CD4-positive, alpha-beta T cell treated with Interleukin-12 subunit alpha and Interleukin-12 subunit beta, for 1 hour (primary cell): ENCODE measurements at regions not wholly inside any gene's neighbourhood (a gene's known extent, or its start where the extent isn't known, plus 50 kb on each side); places are given as distances from the start of the nearest gene placed in this dataset.

ENCODE experiments used
- DNase-seq: peaks from one replicate; pipeline ENCODE4 v3.0.0-alpha.2; 2020

DNA sequence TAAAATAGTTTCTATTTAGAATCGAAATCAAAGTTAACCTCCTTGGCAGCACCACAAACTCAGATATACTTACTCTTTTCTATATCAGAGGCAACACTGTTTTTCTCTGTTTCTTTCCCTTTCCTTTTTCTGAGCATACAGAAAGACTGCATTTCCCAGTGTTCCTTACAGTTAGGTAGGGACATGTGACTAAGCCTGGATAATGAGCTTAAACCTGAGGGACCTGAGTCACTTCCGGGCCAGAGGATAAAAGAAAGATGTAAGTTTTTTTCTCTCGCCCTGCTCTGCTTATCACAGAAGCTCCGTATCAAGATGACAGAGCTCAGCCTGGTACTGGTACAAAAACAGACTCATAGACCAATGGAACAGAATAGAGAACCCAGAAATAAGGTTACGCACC lies 531.9 kb downstream of the KLF12 start:
- DNase-seq = peak; percentile 3

- no peak for DNase-seq
Measured at GRCh38 chr13:73601708-73602107, 532.5 kb downstream of the KLF12 start.

DNA sequence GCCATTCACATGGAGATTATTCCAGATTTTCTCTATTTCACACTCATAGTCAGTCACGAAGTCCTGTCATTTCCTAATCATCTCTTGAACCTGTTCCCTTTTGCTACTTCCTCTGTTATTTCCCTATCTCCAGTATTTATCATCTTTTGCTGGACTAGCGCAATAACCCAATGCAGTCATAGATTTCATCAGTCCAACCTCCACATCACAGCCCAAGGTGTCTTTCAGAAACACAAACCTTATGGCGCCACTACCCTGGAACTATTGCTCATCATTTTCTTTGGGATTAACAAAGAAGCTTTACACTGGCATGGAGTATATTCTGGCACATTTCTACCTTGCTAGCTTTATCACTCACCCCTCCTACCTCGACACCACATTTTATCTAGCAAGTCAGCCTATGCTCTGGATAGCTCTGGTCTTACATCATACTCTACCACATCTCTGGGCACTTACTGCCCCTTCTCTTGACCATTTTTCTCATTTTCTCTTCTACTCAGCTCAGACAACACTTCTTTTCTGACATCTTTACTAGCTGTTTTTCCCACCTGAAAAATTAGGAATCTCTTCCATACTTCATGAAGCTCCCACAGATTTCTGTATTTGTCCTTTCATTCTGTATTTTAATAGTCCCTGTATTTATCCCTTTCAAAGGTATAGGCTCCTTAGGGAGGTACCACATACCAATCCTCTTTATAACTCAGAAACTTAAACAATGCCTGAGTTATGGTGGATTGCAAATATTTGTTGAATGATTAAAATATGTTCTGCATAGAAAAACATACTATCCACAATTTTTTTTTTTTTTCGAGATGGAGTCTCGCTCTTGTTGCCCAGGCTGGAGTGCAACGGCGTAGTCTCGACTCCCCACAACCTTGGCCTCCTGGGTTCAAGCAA lies 534.7 kb downstream of the KLF12 start:
- DNase-seq = no peak

DNA sequence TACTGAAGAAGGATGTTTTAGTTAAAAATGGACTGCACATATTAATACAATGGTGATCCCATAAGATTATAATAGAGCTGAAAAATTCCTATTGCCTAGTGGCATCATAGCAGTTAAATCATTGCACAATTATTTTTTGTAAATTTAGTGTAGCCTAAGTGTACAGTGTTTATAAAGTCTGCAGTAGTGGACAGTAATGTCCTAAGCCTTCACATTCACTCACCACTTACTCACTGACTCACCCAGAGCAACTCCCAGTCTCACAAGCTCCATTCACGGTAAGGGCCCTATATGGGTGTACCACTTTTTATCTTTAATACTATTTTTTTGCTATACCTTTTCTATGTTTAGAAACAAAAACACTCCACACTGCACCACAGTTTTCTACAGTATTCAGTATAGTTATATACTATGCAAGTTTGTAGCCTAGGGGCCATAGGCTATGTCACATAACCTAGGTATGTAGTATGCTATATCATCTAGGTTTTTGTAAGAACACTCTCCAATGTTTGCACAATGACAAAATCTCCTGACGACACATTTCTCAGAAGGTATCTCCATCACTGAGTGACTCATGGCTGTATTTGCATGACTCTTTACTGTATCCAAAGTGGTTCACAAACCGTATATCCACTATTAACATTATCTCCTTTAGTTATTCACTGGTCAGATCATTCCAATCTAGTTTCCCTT lies 536.0 kb downstream of the KLF12 start:
- no peak for DNase-seq

- DNase-seq = no peak
Measured at GRCh38 chr13:73596382-73596781, 537.6 kb downstream of the KLF5 start.

GRCh38 chr13:73593199-73593765 lies 534.5 kb downstream of the KLF5 start:
- DNase-seq = no peak

DNA sequence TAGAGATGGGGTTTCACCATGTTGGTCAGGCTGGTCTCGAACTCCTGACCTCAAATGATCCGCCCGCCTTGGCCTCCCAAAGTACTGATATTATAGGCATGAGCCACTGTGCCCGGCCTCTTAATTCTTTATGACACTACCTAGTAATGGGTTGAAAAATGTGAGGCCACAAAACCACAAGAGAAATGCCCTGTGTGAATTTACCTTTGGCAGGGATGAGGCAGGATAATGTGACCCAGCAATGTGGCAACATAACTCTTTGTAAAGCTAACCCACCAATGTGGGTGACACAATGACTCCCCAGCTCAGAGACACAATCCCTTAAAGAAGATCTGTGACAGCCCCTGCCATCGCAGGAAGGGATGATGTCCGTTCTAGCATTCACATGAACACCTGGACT lies 533.1 kb downstream of the KLF5 start:
- no peak for DNase-seq

DNA sequence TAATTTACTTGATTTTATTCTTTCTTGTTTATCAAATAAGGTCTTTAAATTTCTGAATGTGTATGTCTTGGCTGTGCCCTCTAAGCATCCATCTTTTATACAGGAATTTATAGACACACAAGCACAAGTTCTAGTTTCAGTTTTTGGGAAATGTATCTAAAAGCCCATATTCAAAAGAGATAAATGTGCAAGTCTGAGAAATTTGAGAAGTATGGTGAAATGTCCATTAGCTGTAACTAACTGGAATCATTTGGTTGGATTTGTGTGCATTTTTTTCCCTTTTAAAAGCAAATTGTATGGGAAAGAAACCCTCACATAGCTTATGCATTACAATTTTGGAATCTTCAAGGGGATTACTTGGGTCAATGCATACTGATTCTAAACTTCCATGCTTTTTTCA lies 532.0 kb downstream of the KLF5 start:
- DNase-seq = no peak

- DNase-seq = no peak
Measured at GRCh38 chr13:73585236-73585635, 526.4 kb downstream of the KLF5 start.

GRCh38 chr13:73583331-73583730 lies 524.5 kb downstream of the KLF5 start:
- no peak for DNase-seq

GRCh38 chr13:73580513-73581267 lies 521.9 kb downstream of the KLF5 start:
- no peak for DNase-seq

DNA sequence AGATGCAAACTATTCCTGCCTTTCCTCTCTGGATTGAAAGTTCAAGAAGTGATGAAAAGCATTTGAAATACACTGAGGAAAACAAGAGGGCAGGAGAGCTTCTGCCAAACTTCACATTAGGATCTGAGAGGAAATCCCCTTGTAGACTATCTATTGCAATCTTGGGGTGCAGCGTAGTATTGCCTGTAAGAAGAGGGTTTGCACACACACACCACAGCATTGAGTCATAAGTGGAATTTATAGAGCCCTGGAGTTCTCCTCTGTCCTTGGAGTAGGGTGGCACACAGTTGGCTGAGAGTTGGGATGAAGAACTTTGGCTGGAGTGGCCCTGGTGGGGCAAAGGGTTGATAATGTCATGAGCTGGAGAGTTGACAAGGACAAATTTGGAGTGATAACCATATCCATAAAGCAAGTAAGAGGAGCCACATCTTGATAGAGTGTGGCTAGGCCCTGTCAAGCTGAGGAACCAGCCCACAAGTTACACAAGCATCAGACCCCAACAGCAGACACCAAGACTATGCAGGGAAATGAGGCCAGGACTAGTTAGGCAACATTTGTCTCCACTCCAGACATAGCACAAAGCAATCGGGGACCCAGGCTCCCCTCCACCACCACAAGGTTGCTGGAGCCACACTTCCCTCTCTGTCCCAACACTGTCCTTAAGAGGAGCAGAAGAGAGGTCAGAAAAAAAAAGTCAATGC lies 520.9 kb downstream of the KLF5 start:
- no peak for DNase-seq

DNA sequence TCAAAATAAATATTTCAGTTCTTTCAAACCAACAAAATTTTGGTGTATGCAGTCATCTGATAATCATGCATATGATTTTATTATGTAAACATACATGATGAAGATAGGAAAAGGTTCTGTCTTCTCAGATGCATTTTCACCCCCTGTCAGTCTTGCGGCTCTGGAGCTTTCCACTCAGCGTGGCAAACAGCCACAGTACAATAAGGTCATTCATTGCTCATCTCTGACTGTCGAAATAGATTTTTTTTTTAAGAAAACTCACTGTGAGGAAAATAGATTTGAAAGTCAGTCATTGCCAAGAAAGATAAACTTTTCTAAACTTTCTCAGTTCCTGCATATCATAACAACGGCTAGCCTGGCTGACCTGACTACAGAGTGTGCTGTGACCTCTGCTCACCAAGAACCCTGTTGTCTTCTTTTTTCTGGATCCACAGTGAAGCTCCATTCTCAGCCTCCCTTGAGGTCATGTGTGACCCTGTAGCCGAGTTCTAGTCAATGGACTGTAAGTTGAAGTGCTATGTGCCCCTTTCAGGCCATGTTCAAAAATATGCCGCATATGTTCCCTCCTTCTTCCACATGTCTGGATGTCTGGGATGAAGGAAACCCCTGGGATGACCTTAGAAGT lies 519.6 kb downstream of the KLF5 start:
- DNase-seq = no peak

DNA sequence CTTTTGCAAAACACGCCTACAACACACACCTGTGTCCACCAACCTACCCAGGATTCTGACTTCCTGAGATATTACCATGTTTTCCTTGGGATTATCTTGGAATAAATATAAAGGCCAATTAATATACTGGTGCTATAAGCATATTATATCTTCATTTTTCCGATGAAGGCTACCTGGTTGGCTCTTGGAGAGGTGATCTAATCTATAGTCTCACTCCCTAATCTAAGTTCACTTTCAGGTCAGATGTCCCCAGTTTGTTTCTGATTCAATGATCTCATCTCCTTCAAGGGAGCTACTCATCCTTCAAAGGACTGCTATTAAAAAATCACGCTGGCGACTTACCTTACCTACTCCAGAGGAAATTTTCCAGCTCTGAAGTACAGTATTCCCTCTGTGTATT lies 517.5 kb downstream of the KLF5 start:
- no peak for DNase-seq

DNA sequence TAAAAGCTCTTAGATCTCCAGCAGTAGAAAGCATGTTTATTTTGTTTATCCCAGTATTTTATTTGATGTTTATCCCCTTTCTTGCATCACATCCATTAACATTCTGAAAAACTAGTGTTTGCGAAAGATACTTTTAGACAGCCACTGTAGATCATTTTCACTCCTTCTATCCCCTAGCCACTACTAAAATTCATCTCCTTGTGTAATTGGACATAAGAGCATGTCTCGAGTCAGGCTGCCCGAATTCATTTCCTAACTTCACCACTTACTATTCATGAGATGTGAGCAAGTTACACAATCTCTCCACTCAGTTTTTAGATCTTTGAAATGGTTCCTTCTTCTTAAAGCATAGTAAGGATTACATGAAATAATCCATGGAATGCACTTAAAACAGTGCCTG lies 514.0 kb downstream of the KLF5 start:
- DNase-seq = no peak

DNA sequence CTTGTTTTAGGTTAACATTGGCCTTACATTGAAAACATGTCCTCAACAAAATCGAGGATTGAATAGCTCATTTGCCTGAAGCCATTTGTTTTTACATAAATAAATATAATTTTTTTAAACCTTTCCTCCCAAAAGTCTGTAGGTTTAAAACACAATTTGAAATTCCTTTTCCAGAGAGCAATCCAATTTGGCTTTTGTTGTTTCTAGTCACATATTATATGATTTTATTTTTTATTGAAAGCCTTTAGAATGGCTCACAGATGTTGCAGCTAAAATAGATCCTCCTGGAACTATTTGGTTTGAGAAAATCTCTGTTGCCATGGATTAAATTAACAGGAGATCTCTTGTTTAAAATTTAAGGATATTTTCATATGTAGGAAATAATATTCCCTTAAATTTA lies 512.6 kb downstream of the KLF5 start:
- no peak for DNase-seq

GRCh38 chr13:73556902-73557301 lies 498.1 kb downstream of the KLF5 start:
- DNase-seq = no peak

DNA sequence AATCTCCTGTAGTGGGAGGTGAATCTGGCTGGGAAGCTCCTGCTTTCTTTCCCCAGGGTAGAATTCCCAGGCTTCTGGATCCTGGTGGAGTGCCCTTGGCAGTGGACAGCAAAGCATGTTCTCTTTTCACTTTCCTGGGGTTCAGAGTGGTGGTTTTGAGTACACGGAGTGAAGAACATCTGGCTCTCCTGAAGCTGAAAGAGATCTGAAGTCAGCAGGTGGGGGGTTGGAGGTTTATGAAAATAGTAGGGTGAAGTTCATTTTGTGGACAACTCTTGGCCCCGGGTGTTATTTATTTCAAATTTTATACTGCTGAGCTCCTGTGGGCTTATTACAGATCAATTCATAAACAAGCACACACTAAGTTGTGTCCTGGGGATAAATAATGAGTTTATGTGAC lies 497.3 kb downstream of the KLF5 start:
- no peak for DNase-seq

DNA sequence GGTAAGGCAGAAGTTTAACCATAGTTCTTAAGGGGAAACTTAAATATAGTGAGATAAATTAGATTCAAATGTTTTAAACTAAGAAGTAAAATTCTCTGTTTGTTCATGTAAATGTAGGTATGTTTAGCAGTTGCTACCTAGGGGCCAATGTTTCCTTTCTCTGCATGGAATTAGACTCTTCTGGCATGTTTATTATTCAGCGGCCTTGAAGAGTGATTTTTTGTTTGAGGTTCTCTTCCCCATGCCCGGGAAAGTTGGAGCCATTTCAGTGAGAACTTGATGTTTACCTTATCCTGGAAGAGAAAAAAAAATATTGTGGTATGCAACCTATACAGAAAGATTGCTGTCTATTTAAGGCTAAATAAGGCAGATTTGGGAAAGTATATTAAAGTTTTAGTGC lies 492.9 kb downstream of the KLF5 start:
- DNase-seq = no peak

DNA sequence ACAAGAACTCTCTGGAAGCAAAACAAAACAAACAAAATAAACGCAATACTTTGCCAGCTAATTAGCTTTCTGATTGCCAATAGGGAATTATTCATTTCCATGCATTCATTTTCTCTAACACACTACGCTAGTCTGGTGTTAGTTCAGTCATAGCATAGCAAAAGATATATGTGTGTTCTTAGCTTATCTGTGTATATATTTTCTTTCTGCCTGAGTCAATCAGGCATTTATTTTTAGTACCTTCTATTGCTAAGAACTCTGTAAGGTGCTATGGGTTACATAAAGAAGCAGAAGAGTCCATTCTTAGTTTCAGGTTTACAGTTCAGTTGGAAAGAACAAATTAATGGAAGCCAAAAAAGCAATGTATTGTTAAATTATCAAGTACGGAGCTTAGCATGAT lies 490.9 kb downstream of the KLF5 start:
- DNase-seq = no peak

DNA sequence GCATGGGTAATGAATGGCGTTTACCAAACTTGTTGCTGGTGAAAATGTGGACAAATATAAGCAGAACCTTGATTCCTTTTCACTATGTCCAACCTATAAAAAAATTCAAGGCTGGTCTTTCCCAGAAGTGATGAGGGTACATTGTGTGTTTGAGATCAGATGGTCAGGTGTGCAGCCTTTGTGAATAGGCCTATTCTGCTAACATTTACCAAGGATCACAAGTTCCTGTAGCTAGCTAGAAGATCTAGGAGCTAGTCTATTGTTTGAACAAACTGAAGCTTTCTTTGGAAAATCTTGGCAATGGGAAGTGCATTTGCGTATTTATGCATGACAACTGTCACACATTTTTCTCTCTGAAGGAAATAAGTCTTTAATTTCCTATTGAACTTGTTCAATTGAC lies 489.6 kb downstream of the KLF5 start:
- DNase-seq = no peak

DNA sequence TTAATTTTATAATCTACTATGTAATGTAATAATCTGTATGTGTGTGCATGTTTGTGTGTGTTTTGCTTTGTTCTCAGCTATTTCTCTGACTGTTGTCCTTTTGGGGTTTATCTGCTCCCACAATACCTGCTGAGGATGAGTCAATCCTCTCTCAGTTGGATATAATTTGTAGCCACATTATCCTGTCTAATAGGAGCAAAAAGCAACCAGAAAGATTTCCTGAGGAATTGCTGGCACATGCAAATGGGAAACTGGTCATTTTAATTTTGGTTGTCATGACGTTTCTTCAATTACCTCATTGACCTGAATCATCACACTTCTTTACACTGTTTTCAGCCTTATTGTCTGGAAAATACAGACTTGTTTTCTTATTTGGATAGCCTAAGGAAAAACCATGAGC lies 488.4 kb downstream of the KLF5 start:
- DNase-seq = no peak
